ENCODE measurements at regions not wholly inside any gene's neighbourhood (a gene's known extent, or its start where the extent isn't known, plus 50 kb on each side); places are given as distances from the start of the nearest gene placed in this dataset.

DNA sequence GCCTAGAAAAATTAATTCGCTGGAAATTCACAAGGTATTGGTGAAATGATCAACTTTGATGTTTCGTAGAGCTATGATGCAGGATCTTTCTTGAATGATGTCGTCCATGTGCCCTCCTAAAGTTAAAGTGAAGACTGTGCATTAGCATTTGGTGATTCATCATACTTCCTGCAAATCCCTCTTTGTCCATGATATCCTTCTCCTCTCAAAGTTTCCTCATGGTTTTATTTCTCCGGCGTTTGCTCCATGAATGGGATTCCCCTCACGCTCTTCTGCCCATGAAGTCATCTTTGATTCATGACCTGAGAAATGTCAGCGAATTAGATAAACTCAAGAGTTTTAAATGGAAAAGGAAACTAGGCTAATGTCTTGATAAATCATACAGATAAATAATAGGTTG lies 372.7 kb downstream of the PSAT1 start:
- Histone ChIP-seq H3K4me1 (ENCODE audit: control insufficient read depth in 3 of 3, insufficient read depth in 2 of 3, low read depth in 1 of 3, low read length in 2 of 3) (no peaks in the 10 kb centered on the region), H3K36me3 (ENCODE audit: control insufficient read depth in 3 of 3, insufficient read depth in 2 of 3, low read depth in 1 of 3, low read length in 3 of 3) (no peaks in the 10 kb centered on the region), H3K27ac (ENCODE audit: low read depth in 1 of 3, low read length in 2 of 3) (no peak overlapping the region), H3K4me3 (ENCODE audit: low read depth in 1 of 3, low read length in 3 of 3) (no peak overlapping the region), H3K27me3 (ENCODE audit: control insufficient read depth in 3 of 3, insufficient read depth in 3 of 3, low read length in 3 of 3) (no peaks in the 10 kb centered on the region), H3K9me3 (ENCODE audit: control insufficient read depth in 2 of 2, insufficient read depth in 1 of 2, low read depth in 1 of 2, low read length in 1 of 2) (no peaks in the 10 kb centered on the region)
- 82 to 89% (median 85%) methylated on average over 7 of the region's 7 CpGs for WGBS, 3 donors
- FAIRE-seq (no peak), DNase-seq (no peak)

DNA sequence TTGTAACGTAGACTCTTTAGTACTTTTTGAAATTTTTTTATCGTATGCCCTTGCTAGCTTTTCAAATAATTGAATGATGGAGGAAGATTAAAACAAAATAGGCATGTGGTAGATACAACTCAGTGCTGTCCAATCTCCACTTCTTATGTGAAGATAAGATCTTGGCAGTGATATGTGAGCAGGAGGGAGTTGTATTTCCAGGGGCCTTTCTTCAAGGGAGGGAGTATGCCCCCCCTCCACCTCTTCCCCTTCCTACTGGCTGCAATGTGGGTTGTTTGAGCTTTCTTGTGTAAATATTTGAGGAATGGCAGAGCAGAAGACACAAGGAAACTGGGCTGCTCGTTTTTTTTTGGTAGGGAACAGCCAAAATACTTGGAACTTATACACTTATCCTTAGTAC lies 374.9 kb downstream of the PSAT1 start:
- Histone ChIP-seq H3K9me3 (ENCODE audit: control insufficient read depth in 2 of 2, insufficient read depth in 1 of 2, low read depth in 1 of 2, low read length in 1 of 2) (no peaks in the 10 kb centered on the region), H3K4me1 (ENCODE audit: control insufficient read depth in 3 of 3, insufficient read depth in 2 of 3, low read depth in 1 of 3, low read length in 2 of 3) (no peaks in the 10 kb centered on the region), H3K4me3 (ENCODE audit: low read depth in 1 of 3, low read length in 3 of 3) (no peak overlapping the region), H3K36me3 (ENCODE audit: control insufficient read depth in 3 of 3, insufficient read depth in 2 of 3, low read depth in 1 of 3, low read length in 3 of 3) (no peaks in the 10 kb centered on the region), H3K27ac (ENCODE audit: low read depth in 1 of 3, low read length in 2 of 3) (no peak overlapping the region), H3K27me3 (ENCODE audit: control insufficient read depth in 3 of 3, insufficient read depth in 3 of 3, low read length in 3 of 3) (no peaks in the 10 kb centered on the region)
- 39 to 44% (median 44%) methylated on average over 3 of the region's 3 CpGs for WGBS, 3 donors
- no peak for FAIRE-seq
- DNase-seq = no peak

- FAIRE-seq = no peak
- Histone ChIP-seq H3K4me1 (ENCODE audit: control insufficient read depth in 3 of 3, insufficient read depth in 2 of 3, low read depth in 1 of 3, low read length in 2 of 3) (no peaks in the 10 kb centered on the region), H3K27me3 (ENCODE audit: control insufficient read depth in 3 of 3, insufficient read depth in 3 of 3, low read length in 3 of 3) (no peaks in the 10 kb centered on the region), H3K27ac (ENCODE audit: low read depth in 1 of 3, low read length in 2 of 3) (no peak overlapping the region), H3K36me3 (ENCODE audit: control insufficient read depth in 3 of 3, insufficient read depth in 2 of 3, low read depth in 1 of 3, low read length in 3 of 3) (no peaks in the 10 kb centered on the region), H3K4me3 (ENCODE audit: low read depth in 1 of 3, low read length in 3 of 3) (no peak overlapping the region), H3K9me3 (ENCODE audit: control insufficient read depth in 2 of 2, insufficient read depth in 1 of 2, low read depth in 1 of 2, low read length in 1 of 2) (no peaks in the 10 kb centered on the region)
- no peak for DNase-seq
- 79 to 90% (median 86%) methylated on average over 2 of the region's 2 CpGs for WGBS, 3 donors
Observed at GRCh38 chr9:78674874-78675273, 377.9 kb downstream of the PSAT1 start.

GRCh38 chr9:78676009-78676408 lies 379.1 kb downstream of the PSAT1 start:
- no peaks in the 10 kb centered on the region for H3K36me3 ChIP-seq (ENCODE audit: control insufficient read depth in 3 of 3, insufficient read depth in 2 of 3, low read depth in 1 of 3, low read length in 3 of 3)
- no peaks in the 10 kb centered on the region for H3K27me3 ChIP-seq (ENCODE audit: control insufficient read depth in 3 of 3, insufficient read depth in 3 of 3, low read length in 3 of 3)
- WGBS, 3 donors = 74 to 85% (median 84%) methylated on average over 2 of the region's 2 CpGs
- H3K27ac ChIP-seq (ENCODE audit: low read depth in 1 of 3, low read length in 2 of 3) = no peak overlapping the region
- no peak for DNase-seq
- no peaks in the 10 kb centered on the region for H3K9me3 ChIP-seq (ENCODE audit: control insufficient read depth in 2 of 2, insufficient read depth in 1 of 2, low read depth in 1 of 2, low read length in 1 of 2)
- FAIRE-seq = no peak
- H3K4me3 ChIP-seq (ENCODE audit: low read depth in 1 of 3, low read length in 3 of 3) = no peak overlapping the region
- H3K4me1 ChIP-seq (ENCODE audit: control insufficient read depth in 3 of 3, insufficient read depth in 2 of 3, low read depth in 1 of 3, low read length in 2 of 3) = no peaks in the 10 kb centered on the region

- DNase-seq = no peak
- FAIRE-seq = no peak
- H3K4me3 ChIP-seq (ENCODE audit: low read depth in 1 of 3, low read length in 3 of 3) = no peak overlapping the region
Observed at GRCh38 chr9:78676623-78677022, 379.7 kb downstream of the PSAT1 start.

GRCh38 chr9:78677326-78677725 lies 380.4 kb downstream of the PSAT1 start:
- H3K9me3 ChIP-seq (ENCODE audit: control insufficient read depth in 2 of 2, insufficient read depth in 1 of 2, low read depth in 1 of 2, low read length in 1 of 2) = no peaks in the 10 kb centered on the region
- no peak overlapping the region for H3K4me3 ChIP-seq (ENCODE audit: low read depth in 1 of 3, low read length in 3 of 3)
- H3K27ac ChIP-seq (ENCODE audit: low read depth in 1 of 3, low read length in 2 of 3) = no peak overlapping the region
- no peaks in the 10 kb centered on the region for H3K36me3 ChIP-seq (ENCODE audit: control insufficient read depth in 3 of 3, insufficient read depth in 2 of 3, low read depth in 1 of 3, low read length in 3 of 3)
- DNase-seq = no peak
- H3K4me1 ChIP-seq (ENCODE audit: control insufficient read depth in 3 of 3, insufficient read depth in 2 of 3, low read depth in 1 of 3, low read length in 2 of 3) = no peaks in the 10 kb centered on the region
- FAIRE-seq = no peak
- WGBS, 3 donors = 51 to 71% (median 55%) methylated on average over 2 of the region's 2 CpGs
- no peaks in the 10 kb centered on the region for H3K27me3 ChIP-seq (ENCODE audit: control insufficient read depth in 3 of 3, insufficient read depth in 3 of 3, low read length in 3 of 3)

More at GRCh38 chr9:78676623-78677022, 379.7 kb downstream of the PSAT1 start:
- no peaks in the 10 kb centered on the region for H3K4me1 ChIP-seq (ENCODE audit: control insufficient read depth in 3 of 3, insufficient read depth in 2 of 3, low read depth in 1 of 3, low read length in 2 of 3)
- no peaks in the 10 kb centered on the region for H3K27me3 ChIP-seq (ENCODE audit: control insufficient read depth in 3 of 3, insufficient read depth in 3 of 3, low read length in 3 of 3)
- H3K9me3 ChIP-seq (ENCODE audit: control insufficient read depth in 2 of 2, insufficient read depth in 1 of 2, low read depth in 1 of 2, low read length in 1 of 2) = no peaks in the 10 kb centered on the region
- H3K27ac ChIP-seq (ENCODE audit: low read depth in 1 of 3, low read length in 2 of 3) = no peak overlapping the region
- H3K36me3 ChIP-seq (ENCODE audit: control insufficient read depth in 3 of 3, insufficient read depth in 2 of 3, low read depth in 1 of 3, low read length in 3 of 3) = no peaks in the 10 kb centered on the region

DNA sequence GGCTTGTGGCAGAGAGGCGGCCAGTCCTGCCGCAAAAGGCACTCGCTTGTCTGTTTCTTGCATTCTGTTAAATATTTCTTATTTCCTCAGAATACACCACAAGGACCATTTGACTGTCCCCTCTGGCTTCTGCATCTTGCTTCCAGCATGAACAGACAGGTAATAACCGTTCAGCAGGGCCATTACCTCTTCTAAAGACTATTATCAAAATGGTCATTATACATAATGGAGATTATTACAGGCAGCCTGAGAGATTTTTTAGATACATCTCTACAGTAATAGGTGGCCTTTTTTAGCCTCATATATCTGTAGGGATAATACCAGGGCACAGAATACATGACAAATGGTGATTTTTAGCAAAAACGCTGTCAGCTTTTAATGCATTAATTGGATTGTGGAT lies 382.0 kb downstream of the PSAT1 start:
- no peaks in the 10 kb centered on the region for H3K4me1 ChIP-seq (ENCODE audit: control insufficient read depth in 3 of 3, insufficient read depth in 2 of 3, low read depth in 1 of 3, low read length in 2 of 3)
- FAIRE-seq (no peak), DNase-seq (no peak)
- H3K27ac ChIP-seq (ENCODE audit: low read depth in 1 of 3, low read length in 2 of 3) = no peak overlapping the region
- H3K27me3 ChIP-seq (ENCODE audit: control insufficient read depth in 3 of 3, insufficient read depth in 3 of 3, low read length in 3 of 3) = no peaks in the 10 kb centered on the region
- WGBS, 3 donors = 70 to 77% (median 76%) methylated on average over 5 of the region's 5 CpGs
- H3K9me3 ChIP-seq (ENCODE audit: control insufficient read depth in 2 of 2, insufficient read depth in 1 of 2, low read depth in 1 of 2, low read length in 1 of 2) = no peaks in the 10 kb centered on the region
- H3K36me3 ChIP-seq (ENCODE audit: control insufficient read depth in 3 of 3, insufficient read depth in 2 of 3, low read depth in 1 of 3, low read length in 3 of 3) = no peaks in the 10 kb centered on the region
- no peak overlapping the region for H3K4me3 ChIP-seq (ENCODE audit: low read depth in 1 of 3, low read length in 3 of 3)

- FAIRE-seq = no peak
- WGBS, 3 donors = 58 to 81% (median 71%) methylated on average over 3 of the region's 3 CpGs
- no peaks in the 10 kb centered on the region for H3K4me1 ChIP-seq (ENCODE audit: control insufficient read depth in 3 of 3, insufficient read depth in 2 of 3, low read depth in 1 of 3, low read length in 2 of 3)
Observed at GRCh38 chr9:78680196-78680595, 383.3 kb downstream of the PSAT1 start.

GRCh38 chr9:78682216-78682615 lies 385.3 kb downstream of the PSAT1 start:
- no peak for FAIRE-seq
- no peak overlapping the region for H3K4me3 ChIP-seq (ENCODE audit: low read depth in 1 of 3, low read length in 3 of 3)
- DNase-seq = no peak

More at GRCh38 chr9:78680196-78680595, 383.3 kb downstream of the PSAT1 start:
- H3K27me3 ChIP-seq (ENCODE audit: control insufficient read depth in 3 of 3, insufficient read depth in 3 of 3, low read length in 3 of 3) = no peaks in the 10 kb centered on the region
- no peaks in the 10 kb centered on the region for H3K9me3 ChIP-seq (ENCODE audit: control insufficient read depth in 2 of 2, insufficient read depth in 1 of 2, low read depth in 1 of 2, low read length in 1 of 2)
- no peak for DNase-seq
- no peak overlapping the region for H3K27ac ChIP-seq (ENCODE audit: low read depth in 1 of 3, low read length in 2 of 3)
- H3K4me3 ChIP-seq (ENCODE audit: low read depth in 1 of 3, low read length in 3 of 3) = no peak overlapping the region
- no peaks in the 10 kb centered on the region for H3K36me3 ChIP-seq (ENCODE audit: control insufficient read depth in 3 of 3, insufficient read depth in 2 of 3, low read depth in 1 of 3, low read length in 3 of 3)

More at GRCh38 chr9:78682216-78682615, 385.3 kb downstream of the PSAT1 start:
- Histone ChIP-seq H3K27ac (ENCODE audit: low read depth in 1 of 3, low read length in 2 of 3) (no peak overlapping the region), H3K27me3 (ENCODE audit: control insufficient read depth in 3 of 3, insufficient read depth in 3 of 3, low read length in 3 of 3) (no peaks in the 10 kb centered on the region), H3K4me1 (ENCODE audit: control insufficient read depth in 3 of 3, insufficient read depth in 2 of 3, low read depth in 1 of 3, low read length in 2 of 3) (no peaks in the 10 kb centered on the region), H3K36me3 (ENCODE audit: control insufficient read depth in 3 of 3, insufficient read depth in 2 of 3, low read depth in 1 of 3, low read length in 3 of 3) (no peaks in the 10 kb centered on the region), H3K9me3 (ENCODE audit: control insufficient read depth in 2 of 2, insufficient read depth in 1 of 2, low read depth in 1 of 2, low read length in 1 of 2) (no peaks in the 10 kb centered on the region)
- 37 to 45% (median 38%) methylated on average over 5 of the region's 5 CpGs for WGBS, 3 donors

Measured in small intestine (tissue), 7 donors.